ENCODE measurements at regions not wholly inside any gene's neighbourhood (a gene's known extent, or its start where the extent isn't known, plus 50 kb on each side); places are given as distances from the start of the nearest gene placed in this dataset.

- no peak for TF ChIP-seq CTCF (tag by site-specific recombination; IDR thresholded peaks at IDR 0.05)
- no peak for TF ChIP-seq ZNF16 (tag by site-specific recombination; IDR thresholded peaks at IDR 0.05; ENCODE audit: low read depth)
- no peak for TF ChIP-seq ZNF843 (tag by site-specific recombination; IDR thresholded peaks at IDR 0.05)
Measured at GRCh38 chr6:166058064-166058739, 109.4 kb downstream of the TBXT start.

All from HEK293 (cell line).